C4-2B (cell line): ENCODE measurements at regions not wholly inside any gene's neighbourhood (a gene's known extent, or its start where the extent isn't known, plus 50 kb on each side); places are given as distances from the start of the nearest gene placed in this dataset.

Experiments
- CTCF ChIP-seq: fragments of 450-650 bp; conservative IDR thresholded peaks from 2 replicates; pipeline ENCODE4 v1.5.1; 2017; ENCODE audit warnings: mild to moderate bottlenecking
- ZFX ChIP-seq: fragments of 450-650 bp; IDR thresholded peaks from 2 replicates; pipeline ENCODE4 v1.6.1; 2017

- TF ChIP-seq CTCF (no peak), ZFX (no peak)
Observed at GRCh38 chr20:40424695-40425094, 264.3 kb downstream of the MAFB start.
